ENCODE measurements at regions not wholly inside any gene's neighbourhood (a gene's known extent, or its start where the extent isn't known, plus 50 kb on each side); places are given as distances from the start of the nearest gene placed in this dataset.

DNA sequence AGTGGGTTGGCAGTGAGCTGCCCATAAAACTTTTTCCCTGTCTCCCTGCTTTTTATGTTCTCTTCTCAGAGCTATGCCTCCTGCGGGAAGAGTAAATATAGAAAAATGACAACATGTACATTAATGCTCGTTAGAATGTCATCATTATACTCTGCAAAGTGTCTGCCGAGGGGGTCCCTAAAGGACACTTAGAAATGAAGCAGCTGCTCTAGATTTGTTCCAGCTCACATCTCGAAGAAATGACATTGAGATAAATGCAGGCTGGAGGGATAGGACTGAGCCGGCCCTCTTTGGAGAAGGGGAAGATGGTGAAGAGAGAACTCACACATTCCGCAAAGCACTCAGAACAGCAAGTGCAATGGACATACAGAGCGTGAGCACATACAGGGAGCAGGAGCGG is 240.0 kb downstream of the NXPE2 start:
- ATAC-seq (ENCODE audit: low FRiP score in 2 of 2) (no peak), DNase-seq (no peak)
- Histone ChIP-seq H3K9me3 (no peaks in the 10 kb centered on the region), H3K4me3 (no peak overlapping the region), H3K36me3 (no peaks in the 10 kb centered on the region), H3K4me1 (peaks cover 0 to 8% (median 0%) of the 10 kb centered on the region in 4 donors), H3K27me3 (no peaks in the 10 kb centered on the region), H3K27ac (no peak overlapping the region)
- WGBS, 2 donors: 79 to 87% methylated on average over 8 of the region's 8 CpGs
- no peak for TF ChIP-seq POLR2AphosphoS5 (IDR thresholded peaks at IDR 0.05)

DNA sequence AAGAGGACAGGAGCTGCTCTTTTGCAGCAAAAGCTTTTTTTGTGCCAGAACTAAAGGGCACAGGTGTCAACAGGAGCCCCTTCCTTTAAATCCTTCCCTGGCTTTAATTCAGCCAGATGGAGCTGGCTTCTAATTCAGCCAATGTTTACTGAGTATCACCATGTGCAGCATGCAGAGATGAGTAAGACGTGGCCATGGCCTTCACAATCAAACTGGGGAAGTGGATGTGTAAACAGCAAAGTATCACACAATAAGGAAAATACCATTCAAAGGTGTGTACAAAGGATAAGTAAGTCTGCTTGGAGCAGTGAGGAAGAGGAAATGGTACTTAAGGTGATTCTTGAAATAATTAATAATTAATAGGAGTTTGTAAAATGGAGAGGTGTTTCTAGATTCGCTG is 243.4 kb downstream of the NXPE2 start:
- WGBS, 2 donors: 35 to 50% methylated on average over 2 of the region's 2 CpGs
- H3K27ac ChIP-seq: no peak overlapping the region
- H3K4me1 ChIP-seq: no peaks in the 10 kb centered on the region
- no peak for DNase-seq
- H3K36me3 ChIP-seq: no peaks in the 10 kb centered on the region
- TF ChIP-seq, protein P1, sequence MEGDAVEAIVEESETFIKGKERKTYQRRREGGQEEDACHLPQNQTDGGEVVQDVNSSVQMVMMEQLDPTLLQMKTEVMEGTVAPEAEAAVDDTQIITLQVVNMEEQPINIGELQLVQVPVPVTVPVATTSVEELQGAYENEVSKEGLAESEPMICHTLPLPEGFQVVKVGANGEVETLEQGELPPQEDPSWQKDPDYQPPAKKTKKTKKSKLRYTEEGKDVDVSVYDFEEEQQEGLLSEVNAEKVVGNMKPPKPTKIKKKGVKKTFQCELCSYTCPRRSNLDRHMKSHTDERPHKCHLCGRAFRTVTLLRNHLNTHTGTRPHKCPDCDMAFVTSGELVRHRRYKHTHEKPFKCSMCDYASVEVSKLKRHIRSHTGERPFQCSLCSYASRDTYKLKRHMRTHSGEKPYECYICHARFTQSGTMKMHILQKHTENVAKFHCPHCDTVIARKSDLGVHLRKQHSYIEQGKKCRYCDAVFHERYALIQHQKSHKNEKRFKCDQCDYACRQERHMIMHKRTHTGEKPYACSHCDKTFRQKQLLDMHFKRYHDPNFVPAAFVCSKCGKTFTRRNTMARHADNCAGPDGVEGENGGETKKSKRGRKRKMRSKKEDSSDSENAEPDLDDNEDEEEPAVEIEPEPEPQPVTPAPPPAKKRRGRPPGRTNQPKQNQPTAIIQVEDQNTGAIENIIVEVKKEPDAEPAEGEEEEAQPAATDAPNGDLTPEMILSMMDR (IDR thresholded peaks at IDR 0.05): no peak
- TF ChIP-seq POLR2A (IDR thresholded peaks at IDR 0.05) (no peak), EP300 (IDR thresholded peaks at IDR 0.05) (no peak), POLR2AphosphoS5 (IDR thresholded peaks at IDR 0.05) (no peak)
- no peaks in the 10 kb centered on the region for H3K9me3 ChIP-seq
- H3K27me3 ChIP-seq: no peaks in the 10 kb centered on the region
- H3K4me3 ChIP-seq: no peak overlapping the region
- ATAC-seq (ENCODE audit: low FRiP score in 2 of 2): no peak

DNA sequence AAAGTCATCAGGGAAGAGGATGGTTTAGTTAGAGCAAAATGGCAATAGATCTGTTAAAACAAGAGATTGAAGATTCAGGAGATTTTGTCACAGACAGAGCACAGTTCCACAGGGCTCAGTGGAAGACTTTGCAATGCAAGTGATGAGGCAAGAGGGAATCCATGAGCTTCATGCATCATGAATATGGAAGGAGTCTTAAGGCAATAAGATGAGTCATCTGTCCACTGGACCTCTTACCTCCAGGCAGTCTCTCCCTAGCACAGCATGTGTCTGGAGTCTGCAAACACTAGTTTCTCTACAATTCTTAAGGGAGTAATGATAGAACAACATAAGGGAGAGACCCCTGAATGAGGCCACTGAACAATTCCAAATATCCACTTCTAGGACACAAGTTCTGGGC is 245.7 kb downstream of the NXPE2 start:
- Histone ChIP-seq H3K4me3 (no peak overlapping the region), H3K27me3 (no peaks in the 10 kb centered on the region), H3K36me3 (no peaks in the 10 kb centered on the region), H3K4me1 (no peaks in the 10 kb centered on the region), H3K27ac (no peak overlapping the region), H3K9me3 (no peaks in the 10 kb centered on the region)
- ATAC-seq (ENCODE audit: low FRiP score in 2 of 2): no peak
- TF ChIP-seq POLR2AphosphoS5 (IDR thresholded peaks at IDR 0.05): no peak
- no peak for TF ChIP-seq EP300 (IDR thresholded peaks at IDR 0.05)
- TF ChIP-seq, protein P1 (IDR thresholded peaks at IDR 0.05): no peak
- TF ChIP-seq POLR2A (IDR thresholded peaks at IDR 0.05): no peak
- DNase-seq: no peak

DNA sequence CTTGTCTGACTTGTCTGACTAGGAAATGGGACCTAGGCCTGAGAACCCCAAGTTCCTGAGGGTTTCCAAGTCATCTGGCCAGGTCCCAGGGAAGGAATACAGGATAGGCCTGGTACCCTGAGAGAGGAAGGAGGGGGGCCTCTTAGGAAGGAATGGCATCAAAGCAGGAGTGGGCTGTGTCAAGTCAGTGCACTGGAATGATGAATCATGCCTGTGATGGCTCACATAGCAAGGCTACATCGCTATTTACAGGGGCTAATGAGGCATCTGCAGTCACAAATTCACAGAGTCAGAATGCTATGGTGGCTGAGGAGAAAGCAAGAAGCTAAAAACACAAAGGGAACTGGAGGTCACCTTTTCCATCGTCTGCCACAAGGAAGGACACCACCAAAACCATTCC is 247.3 kb downstream of the NXPE2 start:
- WGBS, 2 donors: 76 to 79% methylated on average over 2 of the region's 2 CpGs
- DNase-seq (no peak), ATAC-seq (ENCODE audit: low FRiP score in 2 of 2) (no peak)
- H3K4me1 ChIP-seq: no peaks in the 10 kb centered on the region
- no peak overlapping the region for H3K27ac ChIP-seq
- H3K27me3 ChIP-seq: no peaks in the 10 kb centered on the region
- H3K36me3 ChIP-seq: no peaks in the 10 kb centered on the region
- no peaks in the 10 kb centered on the region for H3K9me3 ChIP-seq
- H3K4me3 ChIP-seq: no peak overlapping the region
- no peak for TF ChIP-seq EP300 (IDR thresholded peaks at IDR 0.05)
- TF ChIP-seq POLR2AphosphoS5 (IDR thresholded peaks at IDR 0.05): no peak
- TF ChIP-seq POLR2A (IDR thresholded peaks at IDR 0.05): no peak
- TF ChIP-seq, protein P1 (IDR thresholded peaks at IDR 0.05): no peak

DNA sequence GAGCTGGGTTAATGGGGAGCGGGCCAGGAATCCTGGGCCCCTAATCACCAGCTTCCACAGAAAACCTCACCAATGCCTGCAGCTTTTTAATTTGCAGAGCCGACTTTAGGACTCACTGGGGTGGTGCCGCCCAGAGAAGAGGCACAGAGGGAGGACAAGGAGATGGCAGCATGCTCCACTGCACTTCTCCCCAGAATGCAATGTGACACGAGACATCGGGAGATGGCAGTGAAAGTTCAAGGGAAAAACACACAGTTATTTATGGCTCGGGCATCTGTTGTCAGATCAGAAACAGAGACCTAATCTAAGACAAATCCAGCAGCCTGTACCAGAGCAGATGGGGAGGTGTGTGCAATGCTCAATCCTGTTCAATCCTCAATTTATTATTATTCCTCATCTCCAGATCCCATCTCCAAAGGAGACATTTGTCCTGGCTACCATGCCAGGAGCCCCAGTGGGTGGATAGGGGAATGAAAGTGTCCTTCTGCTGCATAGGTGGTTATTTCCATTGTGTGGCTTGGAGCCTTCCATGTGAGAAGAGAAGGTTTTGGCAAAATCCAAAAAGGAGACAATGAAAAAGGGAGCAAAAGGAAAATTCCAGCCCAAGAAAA is 250.0 kb downstream of the NXPE2 start:
- ATAC-seq (ENCODE audit: low FRiP score in 2 of 2): no peak
- TF ChIP-seq POLR2A (IDR thresholded peaks at IDR 0.05) (no peak), POLR2AphosphoS5 (IDR thresholded peaks at IDR 0.05) (no peak)
- TF ChIP-seq, protein P1 (IDR thresholded peaks at IDR 0.05): no peak
- WGBS, 2 donors: 77 to 86% methylated on average over 6 of the region's 6 CpGs

More for the DNA sequence above, 250.0 kb downstream of the NXPE2 start:
- no peaks in the 10 kb centered on the region for H3K27me3 ChIP-seq
- DNase-seq: no peak
- H3K27ac ChIP-seq: no peak overlapping the region
- no peak overlapping the region for H3K4me3 ChIP-seq
- H3K4me1 ChIP-seq: no peaks in the 10 kb centered on the region
- peaks cover 0 to 7% (median 2%) of the 10 kb centered on the region in 4 donors for H3K9me3 ChIP-seq
- H3K36me3 ChIP-seq: no peaks in the 10 kb centered on the region

All from upper lobe of left lung (tissue), 6 donors.